OCI-LY3 (cell line): ENCODE measurements at regions not wholly inside any gene's neighbourhood (a gene's known extent, or its start where the extent isn't known, plus 50 kb on each side); places are given as distances from the start of the nearest gene placed in this dataset.

Source experiments
- EZH2phosphoT487 ChIP-seq: fragments of 200-600 bp; shearing (Covaris generic); IDR thresholded peaks from 2 replicates; pipeline ENCODE4 v1.6.1; 2018; ENCODE audit warnings: antibody characterized with exemption, mixed run types, low read depth
- TF ChIP-seq, protein P1 (sequence below): fragments of 200-600, 300-600 bp; sonication (generic); IDR thresholded peaks from 2 replicates; pipeline ENCODE4 v1.5.1; 2014; ENCODE audit warnings: antibody characterized with exemption, low read length, low read depth

DNA sequence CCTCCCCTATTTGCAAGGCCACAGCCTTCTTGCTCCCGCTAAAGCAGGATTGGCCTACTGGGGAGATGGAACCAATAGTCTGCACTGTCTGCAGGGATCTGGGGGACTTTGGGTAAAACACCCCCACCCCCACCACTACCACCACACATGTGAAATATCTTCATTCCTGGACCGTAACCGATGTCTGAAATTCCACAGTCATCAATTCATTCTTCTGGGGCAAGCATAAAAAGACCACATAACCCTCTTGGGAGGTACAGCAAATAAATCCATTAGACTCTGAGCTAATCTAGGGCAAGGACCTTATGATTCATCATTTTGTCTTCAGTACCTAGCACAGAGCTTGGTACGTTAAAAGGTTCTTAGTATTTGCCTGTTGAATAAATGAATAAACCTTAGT, 307.8 kb downstream of the GPAM start:
- TF ChIP-seq, protein P1, sequence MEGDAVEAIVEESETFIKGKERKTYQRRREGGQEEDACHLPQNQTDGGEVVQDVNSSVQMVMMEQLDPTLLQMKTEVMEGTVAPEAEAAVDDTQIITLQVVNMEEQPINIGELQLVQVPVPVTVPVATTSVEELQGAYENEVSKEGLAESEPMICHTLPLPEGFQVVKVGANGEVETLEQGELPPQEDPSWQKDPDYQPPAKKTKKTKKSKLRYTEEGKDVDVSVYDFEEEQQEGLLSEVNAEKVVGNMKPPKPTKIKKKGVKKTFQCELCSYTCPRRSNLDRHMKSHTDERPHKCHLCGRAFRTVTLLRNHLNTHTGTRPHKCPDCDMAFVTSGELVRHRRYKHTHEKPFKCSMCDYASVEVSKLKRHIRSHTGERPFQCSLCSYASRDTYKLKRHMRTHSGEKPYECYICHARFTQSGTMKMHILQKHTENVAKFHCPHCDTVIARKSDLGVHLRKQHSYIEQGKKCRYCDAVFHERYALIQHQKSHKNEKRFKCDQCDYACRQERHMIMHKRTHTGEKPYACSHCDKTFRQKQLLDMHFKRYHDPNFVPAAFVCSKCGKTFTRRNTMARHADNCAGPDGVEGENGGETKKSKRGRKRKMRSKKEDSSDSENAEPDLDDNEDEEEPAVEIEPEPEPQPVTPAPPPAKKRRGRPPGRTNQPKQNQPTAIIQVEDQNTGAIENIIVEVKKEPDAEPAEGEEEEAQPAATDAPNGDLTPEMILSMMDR, result no peak
- TF ChIP-seq EZH2phosphoT487, result no peak
